ENCODE measurements at regions not wholly inside any gene's neighbourhood (a gene's known extent, or its start where the extent isn't known, plus 50 kb on each side); places are given as distances from the start of the nearest gene placed in this dataset.

DNA sequence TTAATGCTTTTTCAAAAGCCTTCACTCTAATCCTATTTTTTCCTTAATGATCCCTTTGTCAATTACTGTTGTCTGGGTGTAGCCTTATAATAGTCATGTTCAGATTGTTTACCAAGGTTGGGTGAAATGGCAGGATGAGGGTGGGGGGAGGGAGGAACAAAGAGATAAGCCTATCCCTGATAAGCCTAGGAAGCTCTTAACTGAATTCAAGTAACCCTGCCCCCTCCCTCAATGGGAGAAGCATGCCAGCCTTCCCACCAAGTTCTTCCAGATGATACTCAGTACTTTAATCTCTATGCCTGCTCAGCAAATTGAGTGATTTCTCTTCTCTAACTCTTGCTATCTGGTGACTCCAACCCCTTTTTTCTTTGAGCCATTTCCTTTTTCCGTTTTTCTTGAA, 180.3 kb upstream of the ETAA1 start (continued):
- TF ChIP-seq, protein P1, sequence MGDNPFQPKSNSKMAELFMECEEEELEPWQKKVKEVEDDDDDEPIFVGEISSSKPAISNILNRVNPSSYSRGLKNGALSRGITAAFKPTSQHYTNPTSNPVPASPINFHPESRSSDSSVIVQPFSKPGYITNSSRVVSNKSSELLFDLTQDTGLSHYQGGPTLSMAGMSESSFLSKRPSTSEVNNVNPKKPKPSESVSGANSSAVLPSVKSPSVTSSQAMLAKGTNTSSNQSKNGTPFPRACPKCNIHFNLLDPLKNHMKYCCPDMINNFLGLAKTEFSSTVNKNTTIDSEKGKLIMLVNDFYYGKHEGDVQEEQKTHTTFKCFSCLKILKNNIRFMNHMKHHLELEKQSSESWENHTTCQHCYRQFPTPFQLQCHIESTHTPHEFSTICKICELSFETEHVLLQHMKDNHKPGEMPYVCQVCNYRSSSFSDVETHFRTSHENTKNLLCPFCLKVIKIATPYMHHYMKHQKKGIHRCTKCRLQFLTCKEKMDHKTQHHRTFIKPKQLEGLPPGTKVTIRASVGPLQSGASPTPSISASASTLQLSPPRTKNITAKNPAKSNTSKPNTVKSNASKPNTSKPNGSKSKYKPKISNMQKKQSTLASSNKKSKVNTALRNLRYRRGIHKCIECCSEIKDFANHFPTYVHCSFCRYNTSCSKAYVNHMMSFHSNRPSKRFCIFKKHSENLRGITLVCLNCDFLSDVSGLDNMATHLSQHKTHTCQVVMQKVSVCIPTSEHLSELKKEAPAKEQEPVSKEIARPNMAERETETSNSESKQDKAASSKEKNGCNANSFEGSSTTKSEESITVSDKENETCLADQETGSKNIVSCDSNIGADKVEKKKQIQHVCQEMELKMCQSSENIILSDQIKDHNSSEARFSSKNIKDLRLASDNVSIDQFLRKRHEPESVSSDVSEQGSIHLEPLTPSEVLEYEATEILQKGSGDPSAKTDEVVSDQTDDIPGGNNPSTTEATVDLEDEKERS (tag by site-specific recombination; IDR thresholded peaks at IDR 0.05) = no peak
- TF ChIP-seq GLI2 (tag by site-specific recombination; IDR thresholded peaks at IDR 0.05; ENCODE audit: borderline replicate concordance, low read depth) = no peak
- no peak for TF ChIP-seq ZNF335 (tag by site-specific recombination; conservative IDR thresholded peaks at IDR 0.05)
- TF ChIP-seq, protein P2, sequence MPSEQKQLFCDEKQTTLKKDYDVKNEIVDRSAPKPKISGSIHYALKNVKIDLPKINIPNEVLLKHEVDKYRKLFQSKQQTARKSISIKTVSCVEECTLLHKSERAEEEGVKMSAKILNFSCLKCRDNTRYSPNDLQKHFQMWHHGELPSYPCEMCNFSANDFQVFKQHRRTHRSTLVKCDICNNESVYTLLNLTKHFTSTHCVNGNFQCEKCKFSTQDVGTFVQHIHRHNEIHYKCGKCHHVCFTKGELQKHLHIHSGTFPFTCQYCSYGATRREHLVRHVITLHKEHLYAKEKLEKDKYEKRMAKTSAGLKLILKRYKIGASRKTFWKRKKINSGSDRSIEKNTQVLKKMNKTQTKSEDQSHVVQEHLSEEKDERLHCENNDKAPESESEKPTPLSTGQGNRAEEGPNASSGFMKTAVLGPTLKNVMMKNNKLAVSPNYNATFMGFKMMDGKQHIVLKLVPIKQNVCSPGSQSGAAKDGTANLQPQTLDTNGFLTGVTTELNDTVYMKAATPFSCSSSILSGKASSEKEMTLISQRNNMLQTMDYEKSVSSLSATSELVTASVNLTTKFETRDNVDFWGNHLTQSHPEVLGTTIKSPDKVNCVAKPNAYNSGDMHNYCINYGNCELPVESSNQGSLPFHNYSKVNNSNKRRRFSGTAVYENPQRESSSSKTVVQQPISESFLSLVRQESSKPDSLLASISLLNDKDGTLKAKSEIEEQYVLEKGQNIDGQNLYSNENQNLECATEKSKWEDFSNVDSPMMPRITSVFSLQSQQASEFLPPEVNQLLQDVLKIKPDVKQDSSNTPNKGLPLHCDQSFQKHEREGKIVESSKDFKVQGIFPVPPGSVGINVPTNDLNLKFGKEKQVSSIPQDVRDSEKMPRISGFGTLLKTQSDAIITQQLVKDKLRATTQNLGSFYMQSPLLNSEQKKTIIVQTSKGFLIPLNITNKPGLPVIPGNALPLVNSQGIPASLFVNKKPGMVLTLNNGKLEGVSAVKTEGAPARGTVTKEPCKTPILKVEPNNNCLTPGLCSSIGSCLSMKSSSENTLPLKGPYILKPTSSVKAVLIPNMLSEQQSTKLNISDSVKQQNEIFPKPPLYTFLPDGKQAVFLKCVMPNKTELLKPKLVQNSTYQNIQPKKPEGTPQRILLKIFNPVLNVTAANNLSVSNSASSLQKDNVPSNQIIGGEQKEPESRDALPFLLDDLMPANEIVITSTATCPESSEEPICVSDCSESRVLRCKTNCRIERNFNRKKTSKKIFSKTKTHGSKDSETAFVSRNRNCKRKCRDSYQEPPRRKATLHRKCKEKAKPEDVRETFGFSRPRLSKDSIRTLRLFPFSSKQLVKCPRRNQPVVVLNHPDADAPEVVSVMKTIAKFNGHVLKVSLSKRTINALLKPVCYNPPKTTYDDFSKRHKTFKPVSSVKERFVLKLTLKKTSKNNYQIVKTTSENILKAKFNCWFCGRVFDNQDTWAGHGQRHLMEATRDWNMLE (tag by site-specific recombination; conservative IDR thresholded peaks at IDR 0.05; ENCODE audit: low read depth) = no peak
- no peak for TF ChIP-seq ZNF394 (tag by site-specific recombination; IDR thresholded peaks at IDR 0.05; ENCODE audit: borderline replicate concordance)
- no peak for TF ChIP-seq ZNF132 (tag by site-specific recombination; IDR thresholded peaks at IDR 0.05; ENCODE audit: borderline replicate concordance)
- TF ChIP-seq ZNF514 (tag by site-specific recombination; IDR thresholded peaks at IDR 0.05) = no peak

DNA sequence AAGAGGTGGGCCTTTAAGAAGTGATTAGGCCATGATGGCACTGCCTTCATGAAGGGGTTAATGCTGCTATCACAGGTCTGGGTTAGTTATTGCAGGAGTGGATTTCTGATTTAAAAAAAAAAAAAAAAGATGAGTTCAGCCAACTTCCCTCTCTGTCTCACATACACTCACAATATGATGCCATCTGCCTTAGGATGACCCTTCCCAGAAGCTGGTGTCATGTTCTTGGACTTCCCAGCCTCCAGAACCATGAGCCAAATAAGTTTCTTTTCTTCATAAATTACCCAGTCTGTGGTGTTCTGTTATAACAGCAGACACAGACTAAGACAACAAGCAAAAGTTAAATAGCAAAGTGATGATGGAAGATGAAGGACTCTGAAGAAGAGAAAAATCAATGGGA, 179.7 kb upstream of the ETAA1 start:
- no peak overlapping the region for H3K4me3 ChIP-seq (ENCODE audit: low read depth, low read length)
- H3K9me3 ChIP-seq (ENCODE audit: control insufficient read depth, insufficient read depth, low read depth, low read length) = no peaks in the 10 kb centered on the region
- no peaks in the 10 kb centered on the region for H3K36me3 ChIP-seq (ENCODE audit: control insufficient read depth in 2 of 2, insufficient read depth in 1 of 2, low read length in 2 of 2)
- H3K27ac ChIP-seq (ENCODE audit: extremely low read depth, low read depth, low read length) = no peak overlapping the region
- H3K4me1 ChIP-seq (ENCODE audit: control insufficient read depth, insufficient read depth, low read length) = peaks cover 4% of the 10 kb centered on the region; the same call in 1 of the 2 replicates
- POLR2A ChIA-PET = no interaction called here
- TF ChIP-seq ZNF214 (tag by site-specific recombination; IDR thresholded peaks at IDR 0.05; ENCODE audit: borderline replicate concordance) = no peak
- TF ChIP-seq SETDB1 (IDR thresholded peaks at IDR 0.05; ENCODE audit: insufficient read length, low read length) = peak; percentile 77
- CTCF ChIA-PET = interaction anchor here (0.7 kb wide), 2 partner anchors 447 to 630 kb away, joined by 3 read pairs; no protein-coding TSS in a partner anchor

DNA sequence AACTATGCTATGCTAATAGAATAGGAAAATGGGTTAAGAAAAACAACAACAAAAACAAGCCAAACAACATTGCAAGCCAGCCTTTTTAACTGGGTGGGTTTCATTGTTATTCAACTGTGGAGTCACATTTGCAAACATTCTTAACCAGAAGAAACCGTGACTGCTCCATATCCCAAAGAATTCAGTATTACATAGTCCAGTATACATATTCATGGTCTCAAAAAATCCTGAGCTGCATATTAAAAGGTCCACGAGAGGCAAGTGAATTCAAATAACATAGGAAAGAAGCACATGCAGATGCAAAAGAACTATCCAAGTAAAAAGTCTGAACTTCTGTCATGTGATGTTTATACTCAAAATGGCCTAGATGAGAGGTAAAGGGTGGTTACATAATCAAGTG, 179.1 kb upstream of the ETAA1 start:
- ChIA-PET CTCF (interaction anchor here (0.7 kb wide), 1 partner anchor 631 kb away, joined by 3 read pairs; no protein-coding TSS in a partner anchor), POLR2A (no interaction called here)
- TF ChIP-seq YY1 (tag by site-specific recombination; IDR thresholded peaks at IDR 0.05) = no peak
- TF ChIP-seq ZNF529 (tag by site-specific recombination; IDR thresholded peaks at IDR 0.05; ENCODE audit: insufficient replicate concordance) = no peak
- TF ChIP-seq ZNF366 (tag by site-specific recombination; conservative IDR thresholded peaks at IDR 0.05) = no peak
- no peak for TF ChIP-seq ZNF266 (tag by site-specific recombination; IDR thresholded peaks at IDR 0.05; ENCODE audit: low read depth)
- no peak for TF ChIP-seq SALL2 (tag by site-specific recombination; IDR thresholded peaks at IDR 0.05; ENCODE audit: borderline replicate concordance)
- no peak overlapping the region for H3K27ac ChIP-seq (ENCODE audit: extremely low read depth, low read depth, low read length)
- H3K36me3 ChIP-seq (ENCODE audit: control insufficient read depth in 2 of 2, insufficient read depth in 1 of 2, low read length in 2 of 2) = no peaks in the 10 kb centered on the region
- no peaks in the 10 kb centered on the region for H3K9me3 ChIP-seq (ENCODE audit: control insufficient read depth, insufficient read depth, low read depth, low read length)
- H3K4me1 ChIP-seq (ENCODE audit: control insufficient read depth, insufficient read depth, low read length) = peaks cover 4% of the 10 kb centered on the region; the same call in 1 of the 2 replicates
- H3K4me3 ChIP-seq (ENCODE audit: low read depth, low read length) = no peak overlapping the region
